ENCODE measurements at regions not wholly inside any gene's neighbourhood (a gene's known extent, or its start where the extent isn't known, plus 50 kb on each side); places are given as distances from the start of the nearest gene placed in this dataset.
"Not testable (repeated sequence)": the region's sequence is repeated elsewhere in the genome, so short reads cannot be mapped to it uniquely, and the experiment has no call there.

DNA sequence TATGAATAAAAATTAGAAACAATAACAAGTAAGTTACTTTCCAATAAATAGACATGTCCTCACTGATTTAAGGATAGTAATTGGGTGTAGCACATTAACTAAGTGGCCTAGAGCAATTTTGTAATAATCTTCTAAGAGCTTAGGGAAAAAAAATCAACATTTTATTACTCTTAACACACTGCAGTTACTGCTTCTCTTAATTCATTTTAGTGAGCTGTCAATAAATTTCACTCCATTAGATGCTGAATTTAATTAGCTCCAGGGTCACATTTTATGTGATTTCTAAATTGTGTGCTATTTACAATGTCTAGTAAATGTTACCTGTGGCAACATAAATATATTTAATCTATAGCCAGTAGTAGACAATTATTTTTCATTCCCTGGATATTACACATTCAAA is 612.0 kb downstream of the C4orf33 start:
- DNase-seq (ENCODE audit: low read depth): no peak

DNA sequence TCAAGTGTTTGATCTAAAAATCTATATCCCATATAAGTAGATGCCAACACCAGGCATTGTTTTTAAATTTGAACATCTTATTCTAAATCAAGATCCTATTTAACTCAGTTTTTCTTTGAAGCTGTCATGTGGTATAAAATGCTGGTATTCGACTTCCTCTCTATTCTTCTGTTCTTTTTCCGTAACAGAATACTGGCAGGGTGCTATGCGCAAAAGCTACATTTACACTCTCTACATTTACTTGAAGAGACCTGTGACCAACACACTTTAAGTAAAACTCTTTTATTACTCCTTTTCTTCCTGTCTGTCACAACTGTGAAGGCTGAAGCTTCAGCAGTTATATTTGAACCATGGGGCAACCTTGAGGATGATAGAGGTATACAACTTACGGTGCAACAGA is 612.8 kb downstream of the C4orf33 start:
- DNase-seq (ENCODE audit: low read depth): no peak

DNA sequence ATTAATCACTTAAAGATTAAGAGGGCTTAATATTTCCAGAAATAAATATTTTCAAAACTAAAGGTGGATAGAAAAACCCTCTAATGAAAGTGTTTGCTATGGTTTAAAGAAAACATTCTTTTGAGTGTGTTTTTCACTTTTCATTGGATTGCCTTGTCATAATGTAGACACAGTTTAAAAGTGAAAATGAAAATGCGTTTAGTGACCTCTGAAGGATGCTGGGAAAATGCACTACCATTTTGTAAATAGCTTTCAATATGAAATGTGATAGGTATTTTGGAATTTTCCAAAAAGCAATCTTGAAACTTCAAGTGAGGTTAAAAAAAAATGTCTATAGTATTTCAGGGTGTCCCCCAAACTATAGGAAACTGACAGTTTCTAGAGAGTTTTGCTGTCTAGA is 642.2 kb downstream of the C4orf33 start:
- no peak for DNase-seq (ENCODE audit: low read depth)

DNA sequence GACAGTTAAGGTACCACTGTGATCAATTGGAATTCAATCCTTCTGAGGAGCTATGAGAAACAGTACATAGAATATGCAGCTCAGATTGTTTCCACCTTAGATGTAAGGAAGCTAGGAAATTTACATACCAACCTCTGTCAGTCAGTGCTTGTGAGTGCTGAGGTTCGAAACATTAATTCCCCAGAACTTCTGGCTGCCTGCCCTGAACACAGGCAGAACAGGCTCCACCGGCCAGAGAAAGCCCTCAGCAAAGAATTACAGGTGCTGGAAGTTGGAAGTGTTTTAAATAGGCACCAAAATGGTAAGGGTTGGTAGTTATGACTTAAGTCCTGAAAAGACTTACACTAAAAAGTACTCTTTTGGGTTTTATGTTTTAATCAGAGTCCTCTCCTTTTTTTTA is 651.8 kb downstream of the C4orf33 start:
- DNase-seq (ENCODE audit: low read depth): no peak

DNA sequence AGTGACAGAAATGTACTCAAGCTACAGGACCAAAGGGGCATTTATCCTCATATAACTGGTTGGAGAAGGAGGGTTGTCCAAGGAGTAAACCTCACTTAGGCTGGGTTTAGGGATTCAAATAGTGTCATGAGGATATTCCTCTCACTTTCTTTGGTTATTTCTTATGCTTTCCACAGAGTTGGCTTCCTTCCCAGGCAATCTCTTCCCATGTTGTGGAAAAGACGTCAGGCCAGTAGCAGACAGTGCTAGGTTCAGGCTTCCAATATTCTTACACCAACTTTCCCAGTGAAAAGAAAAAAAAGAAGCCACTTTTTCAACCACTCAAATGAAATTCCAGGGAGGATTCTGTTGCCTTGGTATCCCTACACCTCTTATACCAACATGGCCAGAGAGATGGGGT is 653.0 kb downstream of the C4orf33 start:
- no peak for DNase-seq (ENCODE audit: low read depth)

DNA sequence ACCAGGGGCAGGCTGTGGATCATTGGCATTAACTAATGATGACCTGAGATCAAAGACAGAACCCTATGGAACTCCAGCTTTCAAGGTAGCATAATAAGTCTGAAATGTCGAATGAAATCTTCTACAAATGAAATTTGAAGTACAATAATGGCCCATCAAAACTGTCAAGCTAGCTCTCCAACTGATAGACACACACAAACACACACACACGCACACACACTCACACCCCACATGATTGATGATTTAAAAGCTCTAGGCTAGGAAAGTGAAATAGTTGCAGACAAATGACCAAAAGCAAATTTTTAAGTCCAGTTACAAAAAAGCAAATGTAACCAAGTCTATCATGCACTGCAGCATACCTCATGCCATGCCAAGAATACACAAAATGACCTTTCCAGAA is 655.7 kb downstream of the C4orf33 start:
- no peak for DNase-seq (ENCODE audit: low read depth)

DNA sequence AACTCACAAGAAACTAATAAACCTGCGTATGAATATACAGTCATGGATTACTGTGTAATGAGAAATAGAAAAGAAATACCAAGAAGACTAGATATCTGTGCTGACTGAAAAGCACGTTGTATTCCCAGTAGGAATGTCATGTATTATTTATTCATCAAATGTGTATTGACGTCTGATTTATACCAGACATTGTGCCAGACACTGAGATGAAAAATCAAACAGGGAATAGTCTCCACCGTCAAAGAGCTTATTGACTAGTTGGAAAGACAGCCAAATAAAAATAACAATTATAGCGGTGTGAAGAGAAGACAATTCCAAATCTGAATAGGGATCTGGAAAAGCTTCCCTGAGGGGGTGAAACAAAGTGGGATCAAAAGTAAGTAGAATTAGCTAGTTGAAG is 687.6 kb downstream of the C4orf33 start:
- DNase-seq (ENCODE audit: low read depth): no peak

DNA sequence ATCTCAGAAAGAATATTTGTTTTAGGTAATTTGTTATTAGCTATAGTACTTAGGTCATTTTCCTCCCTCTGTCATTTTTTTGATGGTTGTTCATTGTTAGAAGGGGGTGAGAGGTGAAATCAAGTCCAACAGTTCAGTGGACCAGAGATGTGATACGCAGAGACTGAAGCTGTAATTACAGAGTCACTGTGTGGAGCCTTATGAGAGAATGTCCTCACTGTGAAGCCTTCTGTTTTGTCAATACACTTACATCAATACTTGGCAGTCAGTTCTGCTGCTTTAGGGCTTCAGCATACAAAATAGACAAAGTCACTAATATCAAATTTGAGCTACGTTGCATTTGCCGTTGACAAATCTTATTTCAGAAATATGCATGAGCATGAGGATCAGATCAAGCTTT is 692.5 kb downstream of the C4orf33 start:
- no peak for DNase-seq (ENCODE audit: low read depth)

DNA sequence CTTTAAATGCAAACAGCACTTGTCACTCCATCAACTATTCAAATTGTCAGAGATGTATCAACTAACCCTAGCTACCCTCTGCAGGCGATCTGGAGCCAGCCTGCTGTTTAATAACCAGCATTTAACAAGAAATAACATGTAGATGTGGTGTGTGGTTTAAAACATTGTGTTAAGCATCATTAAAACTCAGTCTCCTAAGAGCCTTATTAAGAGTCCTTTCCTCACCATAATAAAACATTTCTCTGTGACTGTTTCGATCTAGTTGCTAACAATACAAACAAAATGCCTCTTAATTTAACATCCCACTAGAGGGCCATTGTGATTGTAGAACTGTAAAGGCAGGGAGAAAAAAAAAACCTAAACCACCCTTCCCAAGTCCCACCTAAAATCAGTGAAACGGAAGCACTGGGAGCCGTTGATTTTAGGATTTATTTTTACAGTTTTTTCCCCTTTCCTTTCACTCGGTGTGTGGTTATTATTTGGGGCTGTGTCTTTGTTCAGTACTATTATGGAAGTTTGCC is 708.6 kb downstream of the C4orf33 start:
- no peak for DNase-seq (ENCODE audit: low read depth)

DNA sequence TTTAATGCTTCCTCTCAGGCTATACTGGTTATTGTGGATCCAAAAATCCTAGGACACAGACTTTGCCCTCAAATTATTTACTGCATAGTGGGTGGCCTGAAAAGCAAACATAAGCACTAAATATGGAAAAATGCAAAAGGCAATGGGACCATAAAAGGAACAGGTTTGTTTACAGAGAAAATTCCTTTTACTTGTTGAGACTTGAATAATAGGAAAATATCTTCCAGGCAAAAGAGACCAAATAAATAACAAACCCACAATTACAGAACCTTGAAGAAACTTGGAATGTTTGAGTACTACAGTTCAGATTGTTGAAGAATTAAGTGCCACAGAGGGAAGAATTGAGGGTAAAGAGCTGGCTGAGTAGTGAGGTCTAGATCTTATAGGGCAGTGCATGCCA is 711.0 kb downstream of the C4orf33 start:
- DNase-seq (ENCODE audit: low read depth): no peak

DNA sequence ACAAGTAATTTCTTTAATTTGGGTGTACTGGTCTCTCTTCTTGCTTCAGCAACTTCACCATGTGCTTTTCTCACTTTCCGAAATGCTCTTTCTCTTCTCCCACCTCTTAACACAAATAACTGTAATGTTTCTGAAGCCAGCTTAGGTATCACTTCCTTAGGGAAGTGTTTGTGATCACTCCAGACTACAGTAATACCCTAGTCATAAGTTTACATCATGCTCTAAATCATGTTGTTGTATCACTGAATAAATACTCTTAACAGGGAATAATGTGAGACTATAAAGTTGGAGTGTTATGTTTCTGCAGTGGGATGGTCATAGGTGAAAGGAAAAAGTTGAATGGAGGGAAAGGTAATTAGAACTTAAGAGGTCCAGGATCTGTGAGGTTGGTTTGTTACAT is 712.3 kb downstream of the C4orf33 start:
- no peak for DNase-seq (ENCODE audit: low read depth)

DNA sequence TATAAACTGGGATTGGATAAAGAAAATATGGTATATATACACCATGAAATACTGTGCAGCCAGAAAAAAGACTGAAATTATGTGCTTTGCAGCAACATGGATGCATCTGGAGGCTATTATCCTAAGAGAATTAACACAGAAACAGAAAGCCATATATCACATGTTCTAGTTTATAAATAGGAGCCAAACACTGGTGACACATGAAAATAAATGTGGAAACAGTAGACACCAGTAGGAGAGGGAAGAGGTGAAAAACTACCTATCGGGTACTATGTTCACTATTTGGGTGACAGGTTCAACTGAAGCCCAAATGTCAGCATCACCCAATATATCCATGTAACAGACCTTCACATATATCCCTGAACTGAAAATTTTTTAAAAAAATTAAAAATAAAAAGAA is 725.1 kb downstream of the C4orf33 start:
- no peak for DNase-seq (ENCODE audit: low read depth)

DNA sequence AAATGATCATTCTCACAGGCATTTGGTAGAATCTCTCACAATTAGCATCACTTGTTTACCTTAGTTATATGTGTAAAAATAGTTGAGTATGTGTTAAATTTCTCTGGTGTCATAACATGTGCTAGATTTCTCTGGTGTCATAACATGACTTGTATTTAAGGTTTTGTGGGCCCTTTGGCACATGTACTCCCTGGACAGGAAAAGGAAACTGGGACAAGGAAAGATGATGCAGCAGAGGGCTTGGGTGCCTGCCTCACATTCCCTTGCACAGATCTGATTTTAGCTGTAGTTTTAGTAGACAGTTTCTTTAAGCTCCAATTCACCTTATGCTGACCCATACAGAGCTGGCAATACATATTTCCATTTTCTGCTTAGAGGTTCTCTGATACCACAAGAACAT is 726.0 kb downstream of the C4orf33 start:
- no peak for DNase-seq (ENCODE audit: low read depth)

DNA sequence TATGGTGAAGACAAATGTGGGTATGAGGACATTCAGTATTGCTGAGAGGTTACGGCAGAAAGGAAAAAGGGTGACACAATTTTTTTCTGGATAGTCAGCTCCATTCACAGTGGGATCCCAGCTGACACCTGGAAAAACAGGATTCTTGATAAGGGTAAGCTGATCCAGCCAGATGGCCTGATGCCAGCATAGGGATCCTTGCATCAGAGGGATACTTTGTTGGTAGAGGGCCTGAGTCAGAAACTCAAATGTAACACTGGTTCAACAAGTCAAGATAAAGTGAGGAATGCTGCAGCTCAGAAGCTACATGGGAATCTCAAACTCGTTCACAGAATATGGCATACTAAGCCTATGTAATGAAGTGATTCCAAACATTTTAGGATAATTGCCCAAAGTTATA is 726.7 kb downstream of the C4orf33 start:
- DNase-seq (ENCODE audit: low read depth): no peak

DNA sequence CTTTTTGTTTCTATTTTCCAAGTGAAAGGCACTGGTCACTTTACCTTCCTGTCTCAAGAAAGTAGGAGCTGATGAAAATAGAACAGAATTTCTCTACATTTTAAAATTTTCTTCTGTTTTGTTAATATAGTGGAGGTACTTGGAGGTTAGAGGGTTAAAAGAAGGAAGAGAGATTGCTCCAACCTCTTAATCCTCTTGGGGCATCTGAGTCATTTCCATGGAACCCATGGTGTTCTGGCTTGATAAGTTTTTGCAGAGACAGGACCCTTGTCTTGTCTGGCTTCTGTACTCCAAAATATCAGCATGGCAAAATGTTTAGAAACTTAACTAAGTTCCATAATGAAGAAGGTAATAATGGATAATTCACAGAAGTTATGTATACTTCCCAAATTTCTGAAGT is 727.2 kb downstream of the C4orf33 start:
- no peak for DNase-seq (ENCODE audit: low read depth)

DNA sequence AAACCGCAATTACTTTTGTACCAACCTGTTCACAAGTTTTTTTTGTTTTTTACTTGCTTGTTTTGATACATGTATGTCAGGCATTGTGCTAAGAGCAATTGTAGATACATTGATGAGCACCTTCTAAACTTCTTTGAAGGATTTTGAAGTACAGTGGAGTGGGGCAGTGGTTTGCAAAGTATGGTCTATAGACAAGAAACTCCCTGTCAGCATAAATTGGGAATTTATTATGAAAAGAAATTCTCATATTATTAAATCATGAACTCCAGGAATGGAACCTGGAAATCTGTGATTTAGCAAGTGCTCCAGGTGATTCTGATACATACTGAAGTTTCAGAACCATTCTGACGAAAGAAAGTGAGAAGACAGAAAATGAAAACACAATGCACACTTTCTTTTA is 733.4 kb downstream of the C4orf33 start:
- DNase-seq (ENCODE audit: low read depth): no peak

DNA sequence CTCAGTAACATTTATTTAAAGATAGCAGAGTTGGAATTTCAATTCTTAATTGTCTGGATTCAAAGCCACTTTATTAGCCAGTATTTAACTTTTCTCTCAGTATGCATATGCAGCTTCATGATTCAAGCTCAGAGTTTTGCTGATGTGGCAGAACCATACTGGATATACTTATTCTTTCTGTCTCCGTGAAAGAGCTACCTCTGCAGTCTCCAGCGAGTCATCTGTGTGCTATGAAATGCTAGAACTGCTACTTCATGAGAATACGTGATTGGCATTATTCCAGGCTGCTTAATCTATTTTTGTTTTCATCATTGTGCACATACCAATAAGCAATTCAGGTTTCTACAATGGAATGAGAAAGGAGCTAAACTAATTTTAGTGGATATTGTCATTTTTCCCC is 743.7 kb downstream of the C4orf33 start:
- no peak for DNase-seq (ENCODE audit: low read depth)

DNA sequence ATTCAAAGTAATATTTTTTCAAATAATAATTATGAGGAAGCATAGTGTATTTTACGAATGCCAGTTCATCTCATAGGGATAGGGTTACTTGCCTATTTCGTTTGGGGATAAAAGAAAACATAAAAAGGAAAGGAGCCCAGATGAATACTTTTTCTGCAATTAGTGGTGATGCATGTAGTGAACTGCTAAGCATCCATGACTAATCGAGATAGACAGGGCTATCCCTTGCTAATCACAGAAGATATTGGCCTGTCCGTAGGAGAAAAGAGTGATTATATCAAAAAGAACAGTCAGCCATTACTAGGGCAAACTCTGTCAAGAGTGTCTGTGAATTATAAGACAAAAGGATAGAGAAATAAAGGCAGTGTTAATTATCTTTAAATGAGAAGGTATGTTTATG is 746.1 kb downstream of the C4orf33 start:
- DNase-seq (ENCODE audit: low read depth): no peak

DNA sequence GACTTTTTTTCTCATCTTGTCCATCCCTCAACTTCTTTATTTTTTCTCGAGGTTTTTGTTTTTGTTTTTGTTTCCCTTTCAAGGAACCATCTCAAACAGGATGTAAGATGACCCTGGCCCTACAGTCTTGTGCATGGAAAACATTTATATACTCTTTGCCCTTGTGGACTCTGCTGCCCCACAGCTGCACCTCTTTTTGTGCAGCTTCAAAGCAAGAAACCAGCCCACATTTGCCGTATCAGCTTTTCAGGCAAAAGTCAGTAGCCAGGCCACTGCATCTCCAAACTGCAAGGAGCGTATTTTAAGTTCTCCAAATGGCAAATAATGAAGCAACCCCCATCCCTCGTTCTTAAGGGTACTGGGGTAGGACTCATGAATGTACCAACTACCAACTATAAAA is 756.5 kb downstream of the C4orf33 start:
- DNase-seq (ENCODE audit: low read depth): no peak

DNA sequence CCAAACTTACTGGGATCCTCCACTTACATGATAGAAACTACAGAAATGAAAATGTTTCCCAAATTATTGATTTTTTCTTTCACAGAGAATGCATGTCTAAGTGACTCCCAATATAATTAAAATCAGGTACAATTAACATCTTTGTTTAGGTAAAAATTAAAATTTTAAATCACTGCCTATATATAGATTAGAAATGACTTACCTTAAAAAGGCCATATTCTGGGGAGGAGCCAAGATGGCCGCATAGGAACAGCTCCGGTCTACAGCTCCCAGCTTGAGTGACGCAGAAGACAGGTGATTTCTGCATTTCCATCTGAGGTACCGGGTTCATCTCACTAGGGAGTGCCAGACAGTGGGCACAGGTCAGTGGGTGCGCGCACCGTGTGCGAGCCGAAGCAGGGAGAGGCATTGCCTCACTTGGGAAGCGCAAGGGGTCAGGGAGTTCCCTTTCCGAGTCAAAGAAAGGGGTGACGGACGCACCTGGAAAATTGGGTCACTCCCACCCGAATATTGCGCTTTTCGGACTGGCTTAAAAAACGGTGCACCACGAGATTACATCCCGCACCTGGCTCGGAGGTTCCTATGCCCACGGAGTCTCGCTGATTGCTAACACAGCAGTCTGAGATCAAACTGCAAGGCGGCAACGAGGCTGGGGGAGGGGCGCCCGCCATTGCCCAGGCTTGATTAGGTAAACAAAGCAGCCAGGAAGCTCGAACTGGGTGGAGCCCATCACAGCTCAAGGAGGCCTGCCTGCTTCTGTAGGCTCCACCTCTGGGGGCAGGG is 757.9 kb downstream of the C4orf33 start:
- not testable (repeated sequence) for DNase-seq (ENCODE audit: low read depth)

DNA sequence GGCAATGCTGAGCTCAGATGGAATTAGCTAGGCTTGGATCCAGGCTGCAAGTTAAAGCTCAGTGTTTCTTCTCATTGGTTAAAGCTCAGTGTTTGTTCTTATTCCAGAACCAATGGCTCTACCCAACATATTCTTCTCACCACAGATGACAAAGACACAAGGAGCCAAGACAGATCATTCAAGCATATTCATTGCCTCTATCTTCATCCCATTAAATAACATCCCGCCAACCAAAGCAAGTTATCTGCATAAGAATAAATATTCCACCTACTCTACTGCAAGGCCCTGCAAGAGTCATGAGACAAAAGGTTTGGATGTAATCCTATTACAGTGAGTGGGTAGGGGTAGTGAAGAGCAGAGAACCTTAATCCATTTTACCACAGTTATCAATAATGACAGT is 766.5 kb downstream of the C4orf33 start:
- DNase-seq (ENCODE audit: low read depth): no peak

DNA sequence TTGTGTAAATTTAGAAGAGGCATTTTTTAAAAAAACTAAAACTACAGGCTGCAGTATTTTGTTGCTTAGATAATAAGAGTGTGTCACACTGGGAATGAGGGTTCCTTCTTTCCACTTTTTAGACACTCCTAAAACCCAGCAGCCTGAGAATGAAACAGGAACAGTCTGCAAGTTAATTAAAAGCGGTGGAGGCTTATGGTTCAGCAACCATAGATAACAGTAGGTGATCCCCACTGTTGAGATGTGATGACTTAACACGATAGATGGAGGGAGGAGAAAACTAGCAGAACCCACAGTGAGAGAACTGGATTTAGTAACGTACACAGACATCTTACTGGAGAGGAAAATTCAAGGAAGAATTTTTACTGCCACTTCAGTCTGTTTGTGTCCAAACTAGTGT is 767.3 kb downstream of the C4orf33 start:
- DNase-seq (ENCODE audit: low read depth): no peak

DNA sequence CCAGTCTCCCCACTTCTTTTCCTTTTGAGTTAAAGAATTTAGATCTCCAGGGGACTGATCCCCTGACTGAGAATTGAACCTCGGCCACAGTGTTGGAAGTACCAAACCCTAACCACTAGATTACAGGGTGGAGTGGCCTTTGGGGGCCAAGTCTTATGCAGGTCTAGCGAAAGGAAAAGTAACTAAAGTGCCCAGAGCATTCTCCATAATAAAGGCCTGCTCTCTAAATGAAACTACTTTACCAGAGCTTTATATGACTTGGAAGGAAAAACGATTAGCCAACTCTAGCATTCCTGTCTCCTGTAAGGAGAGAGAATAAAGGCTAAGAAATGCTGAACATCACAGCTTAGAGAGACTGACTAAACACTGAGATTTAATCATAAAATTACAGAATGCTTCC is 788.0 kb downstream of the C4orf33 start:
- no peak for DNase-seq (ENCODE audit: low read depth)

DNA sequence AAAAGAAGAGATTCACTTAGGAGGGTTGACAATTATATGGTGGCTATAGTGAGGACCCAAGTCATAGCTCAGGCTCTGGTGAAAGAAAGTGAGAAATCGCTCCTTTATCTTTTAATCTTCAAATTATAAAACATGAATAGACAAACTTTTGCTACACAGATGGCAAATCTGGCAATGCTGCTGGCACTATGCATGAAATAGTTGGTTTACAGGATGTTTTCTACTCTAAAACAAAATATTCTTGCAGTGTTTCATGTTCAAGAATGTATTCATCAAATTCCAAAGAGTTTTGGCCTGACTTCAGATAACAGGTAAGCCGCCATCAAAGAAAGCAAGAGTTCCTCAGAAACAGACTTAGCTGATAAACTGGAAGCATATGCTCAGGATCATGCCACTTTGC is 801.2 kb downstream of the C4orf33 start:
- no peak for DNase-seq (ENCODE audit: low read depth)

Data from activated T-cell treated with anti-CD3 and anti-CD28 coated beads for 1 hour (primary cell).